OCI-LY7 (cell line): ENCODE measurements at regions not wholly inside any gene's neighbourhood (a gene's known extent, or its start where the extent isn't known, plus 50 kb on each side); places are given as distances from the start of the nearest gene placed in this dataset.

Experiments used
- BruUV-seq: library from RNA; stranded (reverse); fragments of 400-500 nt; replicated peaks from 2 replicates; lab custom pipeline; 2021; lab: Mats Ljungman, UMichigan
- CTCF ChIA-PET: fragments of 300-600 bp; sonication (Branson Sonifier 250); formaldehyde crosslinking; loops from one replicate; lab custom pipeline; 2022; ENCODE audit warnings: antibody characterized with exemption; ENCODE audit not compliant: unreplicated experiment; lab: Charles Lee
- POLR2A ChIA-PET: fragments of 300-600 bp; sonication (Branson Sonifier 250); formaldehyde crosslinking; loops from one replicate; lab custom pipeline; 2022; ENCODE audit warnings: antibody characterized with exemption; lab: Charles Lee
- DNase-seq: peaks from one replicate; pipeline ENCODE4 v3.0.0-alpha.2; 2015; ENCODE audit warnings: low spot score
- H2AFZ ChIP-seq: fragments of 200-600 bp; sonication (generic), shearing (Covaris generic); 2 replicates; pipeline ENCODE4 v1.6.1; 2014; ENCODE audit warnings: mild to moderate bottlenecking, antibody characterized with exemption, low read length, moderate library complexity
- H3K27ac ChIP-seq: fragments of 200-600 bp; sonication (generic); 2 replicates; pipeline ENCODE4 v1.5.1; 2014; ENCODE audit warnings: mixed run types, low read depth, mild to moderate bottlenecking, moderate library complexity, low read length, inconsistent platforms; ENCODE audit not compliant: poor library complexity, severe bottlenecking
- H3K36me3 ChIP-seq: fragments of 200-600 bp; sonication (generic); 2 replicates; pipeline ENCODE4 v1.6.1; 2014; ENCODE audit warnings: mild to moderate bottlenecking, antibody characterized with exemption, low read length, moderate library complexity, mixed read lengths; ENCODE audit not compliant: insufficient read depth
- H3K4me1 ChIP-seq: fragments of 200-600 bp; sonication (generic); 2 replicates; pipeline ENCODE4 v1.5.1; 2014; ENCODE audit warnings: mild to moderate bottlenecking, low read length; ENCODE audit not compliant: insufficient read depth, poor library complexity, severe bottlenecking
- H3K4me2 ChIP-seq: fragments of 200-600 bp; sonication (generic); 2 replicates; pipeline ENCODE4 v1.6.1; 2014; ENCODE audit warnings: mild to moderate bottlenecking, low read length
- H3K4me3 ChIP-seq: fragments of 200-600 bp; sonication (generic); 2 replicates; pipeline ENCODE4 v1.5.1; 2014; ENCODE audit warnings: mild to moderate bottlenecking, low read depth, low read length; ENCODE audit not compliant: poor library complexity, severe bottlenecking
- H3K79me2 ChIP-seq: fragments of 200-600 bp; sonication (generic); 2 replicates; pipeline ENCODE4 v1.6.1; 2016; ENCODE audit warnings: low read depth, mild to moderate bottlenecking, low read length, moderate library complexity, mixed read lengths; ENCODE audit not compliant: insufficient read depth
- H3K9me2 ChIP-seq: fragments of 200-600 bp; sonication (generic); 2 replicates; pipeline ENCODE4 v1.6.1; 2016; ENCODE audit warnings: mild to moderate bottlenecking, low read length, mixed read lengths; ENCODE audit not compliant: insufficient read depth
- H3K9me3 ChIP-seq: fragments of 200-600 bp; sonication (generic); 2 replicates; pipeline ENCODE4 v1.6.1; 2014; ENCODE audit warnings: mild to moderate bottlenecking, mixed run types, low read length, mixed read lengths
- H4K20me1 ChIP-seq: fragments of 200-600 bp; sonication (generic); 2 replicates; pipeline ENCODE4 v1.6.1; 2014; ENCODE audit warnings: mild to moderate bottlenecking, antibody characterized with exemption, low read length, moderate library complexity, mixed read lengths; ENCODE audit not compliant: insufficient read depth
- CTCF ChIP-seq: fragments of 200-600 bp; sonication (generic); conservative IDR thresholded peaks from 2 replicates; pipeline ENCODE4 v1.5.1; 2014; ENCODE audit warnings: mild to moderate bottlenecking, antibody characterized with exemption, low read length, moderate library complexity, mixed read lengths
- EZH2phosphoT487 ChIP-seq: fragments of 200-600 bp; sonication (generic); IDR thresholded peaks from 2 replicates; pipeline ENCODE4 v1.6.1; 2018; ENCODE audit warnings: low read depth, borderline replicate concordance, mild to moderate bottlenecking, mixed run types, antibody characterized with exemption, low read length, moderate library complexity, mixed read lengths
- intact Hi-C: fragments of 100-400 bp; cut with micrococcal nuclease; formaldehyde crosslinking; loops from one replicate; pipeline ENCODE4 v1.10.0; 2022; ENCODE audit not compliant: unreplicated experiment

DNA sequence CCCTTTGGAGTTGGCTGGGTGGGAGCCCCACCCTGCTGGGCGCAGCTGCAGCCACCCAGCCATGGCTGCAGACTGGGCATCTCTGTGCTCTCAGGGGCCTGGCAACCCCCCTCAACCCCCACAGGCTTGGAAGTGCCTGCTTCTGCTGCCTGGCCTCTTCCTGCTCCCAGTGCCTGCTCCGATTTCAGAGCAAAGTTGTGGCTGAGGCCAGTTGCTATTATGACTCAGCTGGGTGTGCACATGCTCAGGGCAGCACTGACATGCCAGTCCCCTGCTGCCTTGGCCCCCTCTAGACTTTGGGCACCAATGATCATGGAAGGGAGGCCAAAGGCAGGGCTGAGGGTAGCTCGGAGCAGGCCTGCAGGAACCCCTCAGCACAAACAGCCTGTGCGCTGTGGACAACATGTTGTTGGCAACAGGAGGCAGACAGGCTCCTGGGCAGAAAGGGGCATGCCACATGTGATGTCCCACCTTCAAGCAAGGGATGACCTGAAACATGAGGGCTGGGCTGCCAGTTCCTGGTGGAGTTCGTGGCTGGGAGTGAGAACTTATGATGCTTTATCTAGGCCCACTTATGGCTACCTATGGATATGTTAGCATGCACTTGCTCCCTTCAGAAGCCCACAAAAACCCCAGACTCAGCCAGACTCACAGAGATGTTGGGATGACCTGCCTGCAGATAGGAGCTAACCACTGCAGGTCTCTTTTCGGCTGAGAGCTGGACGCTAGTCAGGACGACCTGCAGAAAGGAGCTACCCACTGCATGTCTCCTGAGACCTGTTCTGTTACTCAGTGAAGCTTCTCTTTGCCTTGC, 96.4 kb upstream of the AMOTL1 start:
- CTCF ChIA-PET: no interaction called here
- no peaks in the 10 kb centered on the region for H3K9me3 ChIP-seq
- H3K4me1 ChIP-seq: no peaks in the 10 kb centered on the region
- intact Hi-C loops: no loop called here
- no peak overlapping the region for H3K4me2 ChIP-seq
- TF ChIP-seq EZH2phosphoT487: no peak
- TF ChIP-seq CTCF: no peak
- H2AFZ ChIP-seq: no peak overlapping the region
- no peaks in the 10 kb centered on the region for H3K79me2 ChIP-seq
- no peaks in the 10 kb centered on the region for H3K9me2 ChIP-seq
- H3K36me3 ChIP-seq: no peaks in the 10 kb centered on the region
- POLR2A ChIA-PET: interaction anchor here (0.6 to 0.9 kb wide), 2 partner anchors 10 to 1080 kb away, joined by 3 to 7 read pairs; no protein-coding TSS in a partner anchor
- BruUV-seq: no TSS peak
- no peak for DNase-seq
- H4K20me1 ChIP-seq: no peaks in the 10 kb centered on the region
- no peak overlapping the region for H3K4me3 ChIP-seq
- no peak overlapping the region for H3K27ac ChIP-seq

DNA sequence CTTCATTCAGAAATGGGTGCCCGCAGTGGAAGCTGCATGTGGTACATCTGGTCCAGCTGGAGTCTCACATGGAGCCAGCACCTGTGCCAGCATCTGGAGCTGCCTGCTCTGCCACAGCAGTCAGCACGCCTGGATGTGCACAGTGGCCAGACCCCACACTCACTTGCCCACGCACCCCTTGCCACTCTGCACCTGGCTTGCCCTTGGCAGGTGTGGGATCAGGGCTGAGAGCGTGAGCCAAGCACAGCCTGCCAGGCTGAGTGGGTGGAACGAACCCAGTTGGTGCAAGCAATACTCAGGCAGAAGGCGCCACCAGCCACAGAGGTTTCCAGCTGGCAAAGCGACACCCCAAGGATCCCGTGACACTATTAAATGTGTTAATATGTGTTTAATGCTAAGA, 95.5 kb upstream of the AMOTL1 start:
- intact Hi-C loops: no loop called here
- no peaks in the 10 kb centered on the region for H3K36me3 ChIP-seq
- no peak overlapping the region for H3K4me3 ChIP-seq
- TF ChIP-seq CTCF (no peak), EZH2phosphoT487 (no peak)
- H3K4me2 ChIP-seq: no peak overlapping the region
- no peak for DNase-seq
- H2AFZ ChIP-seq: no peak overlapping the region
- BruUV-seq: no TSS peak
- H3K79me2 ChIP-seq: no peaks in the 10 kb centered on the region
- ChIA-PET CTCF (no interaction called here), POLR2A (interaction anchor here (0.9 kb wide), 1 partner anchor 9 kb away, joined by 3 read pairs; no protein-coding TSS in a partner anchor)
- H3K9me2 ChIP-seq: no peaks in the 10 kb centered on the region
- H4K20me1 ChIP-seq: no peaks in the 10 kb centered on the region
- no peaks in the 10 kb centered on the region for H3K4me1 ChIP-seq
- H3K27ac ChIP-seq: no peak overlapping the region
- no peaks in the 10 kb centered on the region for H3K9me3 ChIP-seq

- Histone ChIP-seq H3K4me1 (no peaks in the 10 kb centered on the region), H3K9me2 (no peaks in the 10 kb centered on the region), H3K4me2 (no peak overlapping the region), H3K27ac (no peak overlapping the region), H2AFZ (no peak overlapping the region), H3K9me3 (no peaks in the 10 kb centered on the region), H3K36me3 (no peaks in the 10 kb centered on the region), H4K20me1 (no peaks in the 10 kb centered on the region), H3K79me2 (no peaks in the 10 kb centered on the region), H3K4me3 (no peak overlapping the region)
- no peak for TF ChIP-seq CTCF
- no peak for TF ChIP-seq EZH2phosphoT487
- POLR2A ChIA-PET: interaction anchor here (0.6 to 0.8 kb wide), 2 partner anchors 179 to 300 kb away, joined by 3 to 4 read pairs; partner anchors contain the start of genes CWC15 and KDM4D
- intact Hi-C loops: no loop called here
- no TSS peak for BruUV-seq
- CTCF ChIA-PET: no interaction called here
- no peak for DNase-seq
Measured at GRCh38 chr11:94673386-94673785, 94.8 kb upstream of the AMOTL1 start.
